Keratinocyte (primary cell): ENCODE measurements at regions not wholly inside any gene's neighbourhood (a gene's known extent, or its start where the extent isn't known, plus 50 kb on each side); places are given as distances from the start of the nearest gene placed in this dataset.

Source experiments
- EZH2 ChIP-seq: IDR thresholded peaks from one replicate; pipeline ENCODE4 v1.6.1; 2012; ENCODE audit warnings: inconsistent platforms, mild to moderate bottlenecking, low read length, moderate library complexity
- TF ChIP-seq, protein P1 (sequence below), 3 experiments: IDR thresholded peaks in 1 of 3; conservative IDR thresholded peaks in 1 of 3; optimal IDR thresholded peaks in 1 of 3; 2 replicates in 2 of 3; 3 replicates in 1 of 3; pipeline versions ENCODE3 to v1.5.1; 2011; ENCODE audit warnings: low read length in 3 of 3, mild to moderate bottlenecking in 3 of 3, moderate library complexity in 2 of 3, control low read depth in 1 of 3, inconsistent platforms in 1 of 3; ENCODE audit not compliant: insufficient read depth in 2 of 3; ENCODE audit errors: extremely low read depth in 1 of 3

GRCh38 chr3:162170581-162170980 is 674.0 kb downstream of the OTOL1 start:
- TF ChIP-seq EZH2 = no peak
- TF ChIP-seq, protein P1, sequence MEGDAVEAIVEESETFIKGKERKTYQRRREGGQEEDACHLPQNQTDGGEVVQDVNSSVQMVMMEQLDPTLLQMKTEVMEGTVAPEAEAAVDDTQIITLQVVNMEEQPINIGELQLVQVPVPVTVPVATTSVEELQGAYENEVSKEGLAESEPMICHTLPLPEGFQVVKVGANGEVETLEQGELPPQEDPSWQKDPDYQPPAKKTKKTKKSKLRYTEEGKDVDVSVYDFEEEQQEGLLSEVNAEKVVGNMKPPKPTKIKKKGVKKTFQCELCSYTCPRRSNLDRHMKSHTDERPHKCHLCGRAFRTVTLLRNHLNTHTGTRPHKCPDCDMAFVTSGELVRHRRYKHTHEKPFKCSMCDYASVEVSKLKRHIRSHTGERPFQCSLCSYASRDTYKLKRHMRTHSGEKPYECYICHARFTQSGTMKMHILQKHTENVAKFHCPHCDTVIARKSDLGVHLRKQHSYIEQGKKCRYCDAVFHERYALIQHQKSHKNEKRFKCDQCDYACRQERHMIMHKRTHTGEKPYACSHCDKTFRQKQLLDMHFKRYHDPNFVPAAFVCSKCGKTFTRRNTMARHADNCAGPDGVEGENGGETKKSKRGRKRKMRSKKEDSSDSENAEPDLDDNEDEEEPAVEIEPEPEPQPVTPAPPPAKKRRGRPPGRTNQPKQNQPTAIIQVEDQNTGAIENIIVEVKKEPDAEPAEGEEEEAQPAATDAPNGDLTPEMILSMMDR (optimal IDR thresholded peaks at IDR 0.05 in 1 of 3, IDR thresholded peaks at IDR 0.05 in 1 of 3, conservative IDR thresholded peaks at IDR 0.05 in 1 of 3; ENCODE audit: extremely low read depth in 1 of 3, insufficient read depth in 2 of 3, low read length in 3 of 3) = no peak
